ENCODE measurements at regions not wholly inside any gene's neighbourhood (a gene's known extent, or its start where the extent isn't known, plus 50 kb on each side); places are given as distances from the start of the nearest gene placed in this dataset.

DNA sequence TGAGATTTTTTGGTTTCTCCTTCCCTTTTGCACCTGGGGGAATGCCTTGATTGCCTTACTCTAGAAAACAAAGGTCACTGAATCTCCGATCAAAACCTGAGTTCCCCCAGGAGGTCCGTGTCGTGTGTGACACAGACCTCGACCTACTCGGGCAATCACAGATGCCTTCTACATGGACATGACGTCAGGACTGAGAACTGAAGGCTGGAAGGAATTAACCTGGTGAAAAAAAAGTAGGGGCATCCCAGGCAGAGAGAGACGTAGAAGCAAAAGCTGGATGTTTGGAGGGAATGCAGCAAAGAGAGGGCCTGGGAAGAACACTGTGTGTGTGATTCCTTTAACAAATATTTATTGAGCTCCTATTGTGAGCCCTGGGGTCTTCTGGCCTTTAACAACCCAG is 178.0 kb downstream of the PRDM2 start:
- DNase-seq (ENCODE audit: low spot score, unreplicated experiment) = no peak
- Mint-ChIP-seq H3K4me1 (ENCODE audit: low read depth) (no peaks in the 10 kb centered on the region), H3K4me3 (ENCODE audit: low read depth) (no peak overlapping the region), H3K36me3 (ENCODE audit: insufficient read depth) (no peaks in the 10 kb centered on the region), H3K9me3 (ENCODE audit: low read depth) (no peaks in the 10 kb centered on the region), H3K27ac (no peak overlapping the region), H3K27me3 (peaks cover 6% of the 10 kb centered on the region)
- TF ChIP-seq, protein P1, sequence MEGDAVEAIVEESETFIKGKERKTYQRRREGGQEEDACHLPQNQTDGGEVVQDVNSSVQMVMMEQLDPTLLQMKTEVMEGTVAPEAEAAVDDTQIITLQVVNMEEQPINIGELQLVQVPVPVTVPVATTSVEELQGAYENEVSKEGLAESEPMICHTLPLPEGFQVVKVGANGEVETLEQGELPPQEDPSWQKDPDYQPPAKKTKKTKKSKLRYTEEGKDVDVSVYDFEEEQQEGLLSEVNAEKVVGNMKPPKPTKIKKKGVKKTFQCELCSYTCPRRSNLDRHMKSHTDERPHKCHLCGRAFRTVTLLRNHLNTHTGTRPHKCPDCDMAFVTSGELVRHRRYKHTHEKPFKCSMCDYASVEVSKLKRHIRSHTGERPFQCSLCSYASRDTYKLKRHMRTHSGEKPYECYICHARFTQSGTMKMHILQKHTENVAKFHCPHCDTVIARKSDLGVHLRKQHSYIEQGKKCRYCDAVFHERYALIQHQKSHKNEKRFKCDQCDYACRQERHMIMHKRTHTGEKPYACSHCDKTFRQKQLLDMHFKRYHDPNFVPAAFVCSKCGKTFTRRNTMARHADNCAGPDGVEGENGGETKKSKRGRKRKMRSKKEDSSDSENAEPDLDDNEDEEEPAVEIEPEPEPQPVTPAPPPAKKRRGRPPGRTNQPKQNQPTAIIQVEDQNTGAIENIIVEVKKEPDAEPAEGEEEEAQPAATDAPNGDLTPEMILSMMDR (IDR thresholded peaks at IDR 0.05; ENCODE audit: unreplicated experiment) = no peak

DNA sequence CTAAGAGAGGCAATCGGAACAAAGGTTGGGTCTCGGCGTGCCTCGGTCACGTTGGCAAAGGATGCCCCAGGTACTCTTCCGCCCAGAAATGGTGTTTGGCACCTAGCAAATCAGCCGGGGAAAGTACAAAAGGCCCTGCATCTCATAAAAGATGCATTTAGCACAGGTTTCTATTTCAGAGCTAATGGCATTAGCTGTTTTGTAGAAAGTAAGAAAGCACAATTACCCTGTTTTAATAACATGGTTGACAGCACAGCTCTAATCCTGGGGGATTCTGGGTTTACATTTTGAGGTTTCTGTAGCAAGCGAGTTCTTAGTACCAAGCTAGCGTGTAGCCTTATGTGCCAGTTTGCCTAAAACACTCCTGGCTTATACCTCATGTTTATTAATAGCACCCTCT is 178.5 kb downstream of the PRDM2 start:
- H3K27me3 Mint-ChIP-seq = peaks cover 11% of the 10 kb centered on the region
- H3K27ac Mint-ChIP-seq = no peak overlapping the region
- H3K4me3 Mint-ChIP-seq (ENCODE audit: low read depth) = no peak overlapping the region
- no peak for DNase-seq (ENCODE audit: low spot score, unreplicated experiment)
- TF ChIP-seq, protein P1 (IDR thresholded peaks at IDR 0.05; ENCODE audit: unreplicated experiment) = no peak
- no peaks in the 10 kb centered on the region for H3K9me3 Mint-ChIP-seq (ENCODE audit: low read depth)
- H3K36me3 Mint-ChIP-seq (ENCODE audit: insufficient read depth) = no peaks in the 10 kb centered on the region
- no peaks in the 10 kb centered on the region for H3K4me1 Mint-ChIP-seq (ENCODE audit: low read depth)

DNA sequence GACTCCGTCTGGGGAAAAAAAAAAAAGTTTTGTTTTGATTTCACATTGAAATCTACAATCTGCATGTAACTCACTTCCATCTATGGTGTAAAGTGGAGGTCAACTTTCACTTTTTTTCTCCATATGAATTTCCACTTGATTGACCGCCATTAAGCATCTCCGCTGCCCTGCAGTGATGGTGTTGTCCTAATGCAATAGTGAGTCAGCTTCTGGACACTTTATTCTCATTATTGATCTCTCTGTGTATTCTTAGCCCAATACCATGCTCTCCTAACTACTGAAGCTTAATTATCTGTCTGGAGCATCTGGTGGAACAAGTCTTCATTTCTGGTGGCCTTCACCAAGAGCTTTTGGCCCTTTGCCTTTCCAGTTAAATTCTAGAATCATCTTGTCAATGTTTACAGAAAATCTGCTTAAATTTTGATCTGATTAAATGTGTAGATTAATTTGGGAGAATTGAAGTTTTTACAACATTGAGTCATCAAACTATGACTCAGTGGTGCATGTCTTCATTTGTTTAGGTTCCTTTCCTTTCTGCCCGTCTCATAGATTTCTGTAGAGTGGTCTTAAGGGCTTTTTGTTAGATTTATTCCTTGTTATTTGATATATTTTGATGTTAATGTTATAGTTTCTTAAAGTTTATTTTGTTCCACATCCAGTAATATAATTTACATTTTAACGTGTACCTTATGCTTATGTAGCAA is 181.5 kb downstream of the PRDM2 start:
- H3K27ac Mint-ChIP-seq = no peak overlapping the region
- H3K27me3 Mint-ChIP-seq = peaks cover 16% of the 10 kb centered on the region
- TF ChIP-seq, protein P1 (IDR thresholded peaks at IDR 0.05; ENCODE audit: unreplicated experiment) = no peak
- H3K4me1 Mint-ChIP-seq (ENCODE audit: low read depth) = no peaks in the 10 kb centered on the region
- H3K9me3 Mint-ChIP-seq (ENCODE audit: low read depth) = no peaks in the 10 kb centered on the region
- DNase-seq (ENCODE audit: low spot score, unreplicated experiment) = no peak
- no peak overlapping the region for H3K4me3 Mint-ChIP-seq (ENCODE audit: low read depth)
- H3K36me3 Mint-ChIP-seq (ENCODE audit: insufficient read depth) = no peaks in the 10 kb centered on the region

DNA sequence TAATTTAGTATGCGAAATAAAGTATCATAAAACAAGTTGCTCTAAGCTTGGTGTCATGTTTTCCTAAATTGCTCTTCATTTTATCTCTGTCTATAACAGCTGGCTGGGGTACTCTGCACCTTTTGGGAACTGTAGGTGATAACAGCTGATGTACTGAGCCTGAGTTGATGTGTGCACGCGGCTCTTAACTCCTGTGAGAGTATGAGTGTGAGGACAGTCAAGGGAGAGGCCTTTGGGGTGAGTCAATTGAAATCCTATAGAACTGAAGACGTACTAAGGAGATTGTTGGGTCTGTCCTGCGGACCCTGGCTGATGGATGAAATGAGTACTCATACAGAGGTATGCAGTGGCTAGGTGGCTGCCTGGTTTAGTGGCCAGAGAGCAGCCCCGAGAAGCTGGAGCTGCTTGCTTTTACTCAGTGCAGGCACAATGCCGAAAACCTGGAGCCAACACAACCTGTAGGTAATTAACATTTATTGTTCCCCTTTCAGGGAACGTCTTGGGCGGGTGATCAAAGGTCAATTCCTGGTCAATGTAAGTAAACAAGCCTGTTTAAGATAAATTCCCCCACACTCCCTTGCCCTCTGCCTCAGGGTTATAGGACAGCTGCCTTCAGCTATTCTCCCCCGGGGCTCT is 188.5 kb downstream of the PRDM2 start:
- Mint-ChIP-seq H3K4me3 (ENCODE audit: low read depth) (no peak overlapping the region), H3K36me3 (ENCODE audit: insufficient read depth) (no peaks in the 10 kb centered on the region), H3K4me1 (ENCODE audit: low read depth) (peaks cover 3% of the 10 kb centered on the region), H3K27ac (no peak overlapping the region), H3K9me3 (ENCODE audit: low read depth) (peaks cover 4% of the 10 kb centered on the region), H3K27me3 (peaks cover 36% of the 10 kb centered on the region)
- DNase-seq (ENCODE audit: low spot score, unreplicated experiment) = no peak
- TF ChIP-seq, protein P1 (IDR thresholded peaks at IDR 0.05; ENCODE audit: unreplicated experiment) = no peak

DNA sequence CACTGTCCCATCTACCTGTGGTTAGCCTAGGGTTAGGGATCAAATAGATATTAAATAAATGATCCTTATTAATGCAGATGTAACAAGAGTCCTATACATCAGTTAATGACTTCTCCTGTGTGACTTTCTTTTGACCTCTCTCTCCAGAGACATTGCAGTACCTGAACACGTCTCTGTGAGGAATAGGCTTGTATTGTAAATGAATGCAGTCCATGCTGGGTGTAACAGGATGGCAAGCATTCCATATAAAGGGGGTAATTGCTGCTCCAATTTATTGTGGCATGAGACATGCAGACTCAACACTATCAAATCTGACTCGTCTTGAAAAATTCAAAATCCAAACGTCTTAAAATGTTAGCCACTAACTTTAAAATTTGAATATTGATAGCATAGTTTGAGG is 189.5 kb downstream of the PRDM2 start:
- H3K27ac Mint-ChIP-seq = no peak overlapping the region
- no peaks in the 10 kb centered on the region for H3K36me3 Mint-ChIP-seq (ENCODE audit: insufficient read depth)
- H3K4me1 Mint-ChIP-seq (ENCODE audit: low read depth) = peaks cover 7% of the 10 kb centered on the region
- no peak overlapping the region for H3K4me3 Mint-ChIP-seq (ENCODE audit: low read depth)
- peaks cover 4% of the 10 kb centered on the region for H3K9me3 Mint-ChIP-seq (ENCODE audit: low read depth)
- TF ChIP-seq, protein P1 (IDR thresholded peaks at IDR 0.05; ENCODE audit: unreplicated experiment) = no peak
- DNase-seq (ENCODE audit: low spot score, unreplicated experiment) = no peak
- peaks cover 41% of the 10 kb centered on the region for H3K27me3 Mint-ChIP-seq
